ENCODE measurements at regions not wholly inside any gene's neighbourhood (a gene's known extent, or its start where the extent isn't known, plus 50 kb on each side); places are given as distances from the start of the nearest gene placed in this dataset.
A peak's percentile ranks its signal among the peaks of the same experiment; 100 is the strongest.

DNA sequence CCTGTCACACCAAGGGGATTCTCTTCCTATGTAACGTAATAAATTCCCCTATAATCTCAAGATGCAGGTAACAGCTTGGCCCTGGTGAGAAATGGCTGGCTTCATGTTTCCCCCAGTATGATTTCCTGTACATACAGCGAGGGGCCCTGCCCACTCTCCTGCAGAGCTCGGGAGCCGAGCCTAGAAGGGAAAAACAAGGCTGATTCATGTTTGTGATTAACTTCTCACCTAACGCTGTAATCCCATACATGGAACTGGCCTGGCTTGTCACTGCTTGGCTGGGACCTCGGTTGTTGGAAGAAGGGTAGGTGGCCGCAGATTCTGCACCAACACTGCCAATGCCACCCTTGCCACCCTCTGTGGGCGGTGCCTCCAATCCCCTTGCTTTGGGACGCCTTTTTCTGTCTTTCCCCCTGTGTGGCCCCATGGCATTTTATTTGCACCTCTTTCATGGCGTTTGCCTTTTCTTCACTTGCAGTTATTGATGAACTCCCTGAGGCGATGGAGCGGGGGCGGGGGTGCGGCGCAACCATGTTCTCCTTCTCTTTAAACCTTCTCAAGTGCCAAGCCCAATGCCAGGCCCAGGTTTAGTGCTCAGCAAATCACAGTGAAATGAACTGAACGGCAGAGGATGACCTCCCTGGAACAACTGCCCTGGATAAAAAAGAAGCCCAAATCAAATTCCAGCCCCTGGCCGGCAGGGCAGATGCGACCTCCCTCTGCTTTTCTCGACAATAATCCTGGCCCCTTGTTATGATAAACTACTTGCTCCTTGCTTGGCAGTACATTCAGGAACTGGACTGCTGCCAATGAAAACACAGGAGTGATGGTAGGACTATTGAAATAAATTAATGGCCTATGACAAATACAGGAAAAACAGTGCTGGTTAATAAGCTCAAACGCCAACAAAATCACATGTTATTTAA lies 108.1 kb downstream of the TMEM174 start:
- H3K27me3 ChIP-seq (ENCODE audit: low read depth), result peaks cover 4% of the 10 kb centered on the region
- intact Hi-C loops (cut with DNase I), result no loop called here
- ATAC-seq (peak in 1 of 2 donors; percentile 45), DNase-seq (no peak)
- peaks cover 41% of the 10 kb centered on the region for H3K4me1 ChIP-seq
- peak overlapping the region; percentile 75 for H3K27ac ChIP-seq
- TF ChIP-seq, protein P1, sequence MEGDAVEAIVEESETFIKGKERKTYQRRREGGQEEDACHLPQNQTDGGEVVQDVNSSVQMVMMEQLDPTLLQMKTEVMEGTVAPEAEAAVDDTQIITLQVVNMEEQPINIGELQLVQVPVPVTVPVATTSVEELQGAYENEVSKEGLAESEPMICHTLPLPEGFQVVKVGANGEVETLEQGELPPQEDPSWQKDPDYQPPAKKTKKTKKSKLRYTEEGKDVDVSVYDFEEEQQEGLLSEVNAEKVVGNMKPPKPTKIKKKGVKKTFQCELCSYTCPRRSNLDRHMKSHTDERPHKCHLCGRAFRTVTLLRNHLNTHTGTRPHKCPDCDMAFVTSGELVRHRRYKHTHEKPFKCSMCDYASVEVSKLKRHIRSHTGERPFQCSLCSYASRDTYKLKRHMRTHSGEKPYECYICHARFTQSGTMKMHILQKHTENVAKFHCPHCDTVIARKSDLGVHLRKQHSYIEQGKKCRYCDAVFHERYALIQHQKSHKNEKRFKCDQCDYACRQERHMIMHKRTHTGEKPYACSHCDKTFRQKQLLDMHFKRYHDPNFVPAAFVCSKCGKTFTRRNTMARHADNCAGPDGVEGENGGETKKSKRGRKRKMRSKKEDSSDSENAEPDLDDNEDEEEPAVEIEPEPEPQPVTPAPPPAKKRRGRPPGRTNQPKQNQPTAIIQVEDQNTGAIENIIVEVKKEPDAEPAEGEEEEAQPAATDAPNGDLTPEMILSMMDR (IDR thresholded peaks at IDR 0.05), result no peak
- no peak overlapping the region for H3K4me3 ChIP-seq
- no peaks in the 10 kb centered on the region for H3K9me3 ChIP-seq
- H3K36me3 ChIP-seq, result no peaks in the 10 kb centered on the region

DNA sequence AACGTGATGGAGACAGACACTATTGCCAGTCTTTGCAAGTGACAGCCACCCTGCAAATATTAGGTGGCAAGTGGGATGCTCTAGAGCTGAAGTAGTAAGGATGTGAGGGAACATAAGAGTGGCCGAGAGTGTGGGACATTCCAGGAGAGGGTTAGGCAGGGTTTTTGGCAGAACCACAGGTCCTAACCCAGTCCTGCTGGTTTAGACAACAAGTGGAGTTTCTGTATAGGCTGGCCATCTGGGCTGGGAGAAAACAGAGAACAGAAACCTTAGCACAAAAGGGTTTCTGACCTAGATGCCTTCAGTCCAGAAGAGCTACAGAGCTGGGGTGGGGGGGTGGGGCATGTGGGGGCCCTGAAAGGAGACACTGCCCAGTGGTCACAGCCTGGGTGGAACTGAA lies 107.4 kb downstream of the TMEM174 start:
- H3K27ac ChIP-seq, result peak overlapping the region; percentile 75
- TF ChIP-seq, protein P1 (IDR thresholded peaks at IDR 0.05), result no peak
- peaks cover 41% of the 10 kb centered on the region for H3K4me1 ChIP-seq
- H3K27me3 ChIP-seq (ENCODE audit: low read depth), result peaks cover 4% of the 10 kb centered on the region
- DNase-seq, result peak; percentile 50
- no peaks in the 10 kb centered on the region for H3K36me3 ChIP-seq
- H3K4me3 ChIP-seq, result no peak overlapping the region
- peak; percentile 86 to 90 for ATAC-seq
- no peaks in the 10 kb centered on the region for H3K9me3 ChIP-seq
- intact Hi-C loops (cut with DNase I), result no loop called here

DNA sequence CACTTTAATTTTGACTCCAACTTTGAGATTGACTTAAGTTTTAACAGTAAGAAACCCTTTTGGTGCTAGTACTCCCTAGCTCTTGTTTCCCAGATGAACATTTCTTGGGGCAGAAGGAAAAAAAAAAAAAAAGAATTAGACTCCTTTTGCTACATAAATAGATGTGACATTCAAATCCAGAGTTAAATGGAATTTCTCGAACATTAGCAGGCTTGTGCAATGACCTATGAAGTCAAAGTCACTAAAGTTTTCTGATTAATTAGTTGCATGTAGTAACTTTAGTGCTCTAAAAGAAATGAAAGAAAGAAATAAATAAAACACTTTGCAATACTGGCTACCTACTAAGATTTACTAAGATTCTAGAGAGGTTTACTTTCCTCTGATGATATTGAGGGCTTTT lies 106.8 kb downstream of the TMEM174 start:
- TF ChIP-seq, protein P1 (IDR thresholded peaks at IDR 0.05), result no peak
- ATAC-seq (no peak), DNase-seq (no peak)
- H3K27ac ChIP-seq, result peak overlapping the region; percentile 75
- intact Hi-C loops (cut with DNase I), result no loop called here
- H3K4me1 ChIP-seq, result peaks cover 41% of the 10 kb centered on the region
- no peak overlapping the region for H3K4me3 ChIP-seq
- H3K27me3 ChIP-seq (ENCODE audit: low read depth), result peaks cover 4% of the 10 kb centered on the region
- H3K9me3 ChIP-seq, result no peaks in the 10 kb centered on the region
- H3K36me3 ChIP-seq, result no peaks in the 10 kb centered on the region

DNA sequence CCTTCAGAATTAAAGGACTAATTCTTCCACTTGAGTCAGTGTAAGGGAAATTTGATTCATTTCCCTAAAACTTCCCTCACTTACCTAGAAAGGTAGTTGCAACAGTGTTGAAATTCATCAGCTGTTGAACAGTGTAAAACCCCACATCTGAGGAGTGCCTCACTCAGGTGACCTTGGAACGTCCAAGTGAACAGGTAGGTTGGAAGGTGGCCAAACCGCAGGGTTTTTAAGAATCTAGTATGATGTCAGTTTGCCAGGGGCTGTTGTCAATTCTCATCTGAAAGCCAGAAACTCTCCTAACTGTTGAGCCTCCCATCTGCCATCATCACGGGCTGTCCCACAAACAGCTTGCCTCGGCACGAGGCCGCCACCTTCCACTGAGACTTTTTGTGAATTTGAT lies 105.7 kb downstream of the TMEM174 start:
- H3K4me3 ChIP-seq, result no peak overlapping the region
- intact Hi-C loops (cut with DNase I), result no loop called here
- peak; percentile 55 for DNase-seq
- no peak for ATAC-seq
- TF ChIP-seq, protein P1 (IDR thresholded peaks at IDR 0.05), result no peak
- H3K4me1 ChIP-seq, result peaks cover 41% of the 10 kb centered on the region
- H3K36me3 ChIP-seq, result no peaks in the 10 kb centered on the region
- no peaks in the 10 kb centered on the region for H3K9me3 ChIP-seq
- H3K27me3 ChIP-seq (ENCODE audit: low read depth), result peaks cover 4% of the 10 kb centered on the region
- no peak overlapping the region for H3K27ac ChIP-seq

DNA sequence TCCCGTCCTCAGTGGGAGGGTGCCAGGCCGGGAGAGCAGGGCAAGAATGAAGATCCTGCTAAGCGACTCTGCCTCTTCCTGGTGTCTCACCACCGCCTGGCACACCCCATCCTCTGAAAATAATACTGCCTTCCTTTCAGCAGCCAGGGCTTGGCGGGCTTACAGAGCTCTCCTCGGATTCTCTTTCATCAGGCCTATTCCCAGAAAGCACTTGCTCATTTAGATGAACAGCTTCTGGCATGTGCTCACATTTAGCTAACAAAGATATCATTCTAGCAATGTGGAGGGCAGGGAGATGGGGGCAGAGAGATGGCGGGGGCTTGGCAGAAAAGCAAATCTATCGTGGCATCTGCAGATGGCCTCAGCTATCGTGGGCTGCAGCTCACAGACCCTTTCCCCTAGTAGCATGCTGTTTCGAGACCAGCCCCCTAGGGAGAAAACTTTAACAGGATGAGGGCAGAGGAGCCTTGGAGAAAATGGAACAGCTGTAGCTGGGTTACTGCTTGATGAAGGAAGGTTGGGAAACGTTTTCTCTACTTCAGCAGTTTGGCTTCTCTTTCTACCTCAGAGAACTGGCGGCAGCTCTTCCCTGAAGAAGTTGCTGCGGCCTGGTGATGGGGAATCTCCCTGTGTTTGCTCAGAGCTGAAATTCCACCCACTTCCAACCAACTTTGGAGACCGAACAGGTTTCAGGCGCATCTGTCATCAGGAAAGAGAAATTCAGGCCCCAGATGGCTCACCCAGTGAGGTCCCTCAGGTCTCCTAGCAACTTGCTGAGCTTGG lies 102.1 kb downstream of the TMEM174 start:
- H3K27me3 ChIP-seq (ENCODE audit: low read depth), result no peaks in the 10 kb centered on the region
- TF ChIP-seq, protein P1 (IDR thresholded peaks at IDR 0.05), result no peak
- intact Hi-C loops (cut with DNase I), result no loop called here
- DNase-seq (no peak), ATAC-seq (peak in 1 of 2 donors; percentile 12)
- no peak overlapping the region for H3K4me3 ChIP-seq
- peaks cover 9% of the 10 kb centered on the region for H3K4me1 ChIP-seq
- no peaks in the 10 kb centered on the region for H3K9me3 ChIP-seq
- H3K27ac ChIP-seq, result no peak overlapping the region
- no peaks in the 10 kb centered on the region for H3K36me3 ChIP-seq

All from lower lobe of right lung (tissue), 2 donors.